K562 (cell line): ENCODE measurements at regions not wholly inside any gene's neighbourhood (a gene's known extent, or its start where the extent isn't known, plus 50 kb on each side); places are given as distances from the start of the nearest gene placed in this dataset.

Experiments used
- ATAC-seq: fragments of 200-7000 bp; cut with Tn5 transposase; 3 replicates; pipeline ENCODE4 v1.9.1; 2020; ENCODE audit warnings: moderate library complexity
- BruUV-seq: library from RNA; stranded (reverse); fragments of 400-500 nt; replicated peaks from 2 replicates; lab custom pipeline; 2021; lab: Mats Ljungman, UMichigan
- CTCF ChIA-PET: fragments of 300-600 bp; formaldehyde crosslinking; extraction: SDS; loops from one replicate; lab custom pipeline; 2021; ENCODE audit warnings: low intra/inter-chr PET ratio; lab: Yijun Ruan, JAX
- POLR2A ChIA-PET: fragments of 300-600, 350-650 bp; sonication (Branson Sonifier 250); formaldehyde crosslinking; extraction: SDS; loops from one replicate; lab custom pipeline; 2021; ENCODE audit warnings: antibody characterized with exemption, inconsistent platforms; lab: Yijun Ruan, JAX
- DNase-seq, 4 experiments: peaks; one replicate each; pipeline versions ENCODE4 v3.0.0 to v3.0.0-alpha.2; 2011 to 2018; ENCODE audit warnings: low spot score in 3 of 4, mixed read lengths in 3 of 4; ENCODE audit errors: extremely low read depth in 1 of 4
- FAIRE-seq: peaks from 2 replicates; lab custom pipeline; 2011; peaks lifted over from hg19 to GRCh38; lab: Jason Lieb, UNC
- H2AFZ ChIP-seq: 2 replicates; pipeline ENCODE4 v1.6.0; 2011; ENCODE audit warnings: low read depth, low read length, control low read depth, inconsistent platforms
- H3K27ac ChIP-seq: fragments of 200-600 bp; 3 replicates; pipeline ENCODE4 v1.8.0; 2011; ENCODE audit warnings: low read depth, mild to moderate bottlenecking, control low read depth, inconsistent platforms, low read length, moderate library complexity, mixed read lengths; ENCODE audit errors: extremely low read depth
- H3K27me3 ChIP-seq, 2 experiments: fragments of 300-600 bp in 1 of 2; 2 replicates in 1 of 2; 3 replicates in 1 of 2; pipeline versions ENCODE4 v1.6.0 to v1.8.0; 2011; ENCODE audit warnings: inconsistent platforms in 2 of 2, low read length in 2 of 2, mild to moderate bottlenecking in 1 of 2, mixed read lengths in 1 of 2, moderate library complexity in 1 of 2; ENCODE audit not compliant: control insufficient read depth in 2 of 2, insufficient read depth in 2 of 2
- H3K36me3 ChIP-seq: fragments of 300-600 bp; 3 replicates; pipeline ENCODE4 v1.8.0; 2011; ENCODE audit warnings: mild to moderate bottlenecking, low read length, inconsistent platforms; ENCODE audit not compliant: control insufficient read depth, insufficient read depth
- H3K4me1 ChIP-seq, 2 experiments: fragments of 200-600 bp in 1 of 2; replicated peaks in 1 of 2; 2 replicates in 1 of 2; 3 replicates in 1 of 2; pipeline versions ENCODE4 v1.5.1 to v1.8.0; 2011; ENCODE audit warnings: inconsistent platforms in 2 of 2, low read length in 2 of 2, mild to moderate bottlenecking in 1 of 2, mixed read lengths in 1 of 2, moderate library complexity in 1 of 2; ENCODE audit not compliant: control insufficient read depth in 2 of 2, insufficient read depth in 2 of 2
- H3K4me2 ChIP-seq: 2 replicates; pipeline ENCODE4 v1.6.1; 2011; ENCODE audit warnings: low read length, control low read depth, inconsistent platforms, mixed read lengths; ENCODE audit not compliant: insufficient read depth
- H3K4me3 ChIP-seq: fragments of 200-600 bp; sonication (generic), shearing (Covaris generic); 2 replicates; pipeline ENCODE4 v1.5.1; 2016; ENCODE audit warnings: control low read depth, inconsistent platforms
- H3K79me2 ChIP-seq: fragments of 200-600 bp; 3 replicates; pipeline ENCODE4 v1.8.0; 2011; ENCODE audit warnings: low read length, inconsistent platforms; ENCODE audit not compliant: control insufficient read depth, insufficient read depth
- H3K9ac ChIP-seq, 2 experiments: 2 replicates each; pipeline versions ENCODE4 v1.6.0 to v1.6.1; 2011; ENCODE audit warnings: low read depth in 2 of 2, low read length in 2 of 2, control low read depth in 1 of 2, inconsistent platforms in 1 of 2, mild to moderate bottlenecking in 1 of 2, mixed read lengths in 1 of 2; ENCODE audit not compliant: insufficient read depth in 1 of 2
- H3K9me1 ChIP-seq: one replicate; pipeline ENCODE4 v1.6.0; 2011; ENCODE audit warnings: inconsistent platforms, mild to moderate bottlenecking, low read length, moderate library complexity; ENCODE audit not compliant: control insufficient read depth, insufficient read depth
- H3K9me3 ChIP-seq: replicated peaks from 2 replicates; pipeline ENCODE4 v1.5.1; 2011; ENCODE audit warnings: low read depth, low read length, inconsistent platforms; ENCODE audit not compliant: control insufficient read depth, insufficient read depth
- H4K20me1 ChIP-seq: replicated peaks from 2 replicates; pipeline ENCODE4 v1.6.1; 2011; ENCODE audit warnings: low read length, inconsistent platforms, mixed read lengths; ENCODE audit not compliant: control insufficient read depth, insufficient read depth
- ASH1L ChIP-seq: fragments of 450-650 bp; IDR thresholded peaks from 2 replicates; pipeline ENCODE4 v1.6.1; 2018; ENCODE audit warnings: borderline replicate concordance, mild to moderate bottlenecking, low read depth; ENCODE audit not compliant: partially characterized antibody
- CEBPG ChIP-seq, 3 experiments: fragments of 200-800 bp in 1 of 3; sonication (Bioruptor generic) in 1 of 3; sonication (generic) in 1 of 3; formaldehyde crosslinking in 1 of 3; IDR thresholded peaks in 2 of 3; conservative IDR thresholded peaks in 1 of 3; 2 replicates each; pipeline versions ENCODE4 v1.6.1 to v1.8.0; 2016 to 2022; ENCODE audit warnings: missing compliant biosample characterization in 2 of 3, missing genetic modification characterization in 2 of 3, mild to moderate bottlenecking in 1 of 3, missing genetic modification reagents in 1 of 3
- ELK1 ChIP-seq: sonication (generic); formaldehyde crosslinking; IDR thresholded peaks from 2 replicates; pipeline ENCODE4 v1.8.1; 2022; ENCODE audit warnings: missing genetic modification reagents
- FOS ChIP-seq: IDR thresholded peaks from 3 replicates; pipeline ENCODE4 v1.6.1; 2011; ENCODE audit not compliant: insufficient read length; ENCODE audit errors: extremely low read depth
- HMGXB4 ChIP-seq: sonication (generic); formaldehyde crosslinking; IDR thresholded peaks from 2 replicates; pipeline ENCODE4 v1.8.1; 2023; ENCODE audit warnings: mild to moderate bottlenecking, missing genetic modification reagents
- PPARD ChIP-seq: fragments of 250-450 bp; sonication (Bioruptor Pico); IDR thresholded peaks from 2 replicates; pipeline ENCODE4 v1.8.0; 2022; ENCODE audit warnings: inconsistent platforms, mild to moderate bottlenecking, moderate library complexity
- PYGO2 ChIP-seq: fragments of 450-650 bp; IDR thresholded peaks from 2 replicates; pipeline ENCODE4 v1.6.1; 2016; ENCODE audit warnings: mild to moderate bottlenecking, missing genetic modification characterization, moderate library complexity, missing compliant biosample characterization
- SIRT6 ChIP-seq: IDR thresholded peaks from one replicate; pipeline ENCODE4 v1.6.1; 2012; ENCODE audit warnings: low read depth, mild to moderate bottlenecking, control low read depth, inconsistent platforms, low read length, moderate library complexity
- TAF1 ChIP-seq: IDR thresholded peaks from 2 replicates; pipeline ENCODE4 v1.6.1; 2011; ENCODE audit warnings: mild to moderate bottlenecking, low read length, moderate library complexity; ENCODE audit not compliant: insufficient read depth, control insufficient read depth, severe bottlenecking; ENCODE audit errors: extremely low read depth
- ZNF133 ChIP-seq: fragments of 250-450 bp; sonication (Bioruptor Pico); IDR thresholded peaks from 2 replicates; pipeline ENCODE4 v1.4.0; 2020; ENCODE audit warnings: mild to moderate bottlenecking
- ZNF354B ChIP-seq: fragments of 250-450 bp; sonication (Bioruptor Pico); IDR thresholded peaks from 2 replicates; pipeline ENCODE4 v1.4.0; 2020
- ZNF668 ChIP-seq: fragments of 250-450 bp; sonication (Bioruptor Pico); IDR thresholded peaks from 2 replicates; pipeline ENCODE4 v1.8.0; 2022; ENCODE audit warnings: mild to moderate bottlenecking, inconsistent platforms
- WGBS: fragments of 100-300 bp; shearing (Covaris generic); methylation state at CpG from one replicate; pipeline ENCODE4 v1.1.6; 2016; ENCODE audit warnings: low coverage, mixed read lengths; ENCODE audit not compliant: insufficient coverage; ENCODE audit errors: missing lambda C conversion rate; 5-methylcytosine and 5-hydroxymethylcytosine counted together
- in situ Hi-C: fragments of 300-500 bp; cut with MboI; formaldehyde crosslinking; loops from 4 replicates; pipeline ENCODE4 v1.15.0; 2018; ENCODE audit warnings: inconsistent platforms, mixed read lengths
- intact Hi-C: fragments of 100-400 bp; cut with micrococcal nuclease; formaldehyde crosslinking; loops from 2 replicates; pipeline ENCODE4 v1.14.2; 2022

- no TSS peak for BruUV-seq
- Histone ChIP-seq H3K4me2 (no peak overlapping the region), H3K27ac (no peak overlapping the region), H3K4me1 (no peaks in the 10 kb centered on the region)
- POLR2A ChIA-PET, result no interaction called here
- CTCF ChIA-PET, result no interaction called here
- 0% methylated on average over 5 of the region's 5 CpGs for WGBS
- in situ Hi-C loops, result no loop called here
- TF ChIP-seq CEBPG (CRISPR knock-in tag; IDR thresholded peaks at IDR 0.05), result no peak
- no peak for TF ChIP-seq CEBPG (tag; conservative IDR thresholded peaks at IDR 0.05 in 1 of 2, IDR thresholded peaks at IDR 0.05 in 1 of 2)
- TF ChIP-seq ZNF668 (CRISPR knock-in tag), result no peak
- TF ChIP-seq ELK1 (CRISPR knock-in tag), result no peak
- no peak for TF ChIP-seq PYGO2 (tag)
- TF ChIP-seq ZNF133, result no peak
- no peak for TF ChIP-seq FOS
- no peak for TF ChIP-seq HMGXB4 (CRISPR knock-in tag)
- no peak for TF ChIP-seq TAF1
- TF ChIP-seq ASH1L, result no peak
- no peak for TF ChIP-seq SIRT6
- TF ChIP-seq ZNF354B (CRISPR knock-in tag), result no peak
- TF ChIP-seq PPARD (CRISPR knock-in tag), result no peak
- TF ChIP-seq, all 486 proteins: peak for 0
- H3K9me3 ChIP-seq, result no peaks in the 10 kb centered on the region
- FAIRE-seq (no peak), DNase-seq (no peak), ATAC-seq (no peak)
- intact Hi-C loops, result no loop called here
- H3K36me3 ChIP-seq, result no peaks in the 10 kb centered on the region
- H3K79me2 ChIP-seq, result no peaks in the 10 kb centered on the region
- no peaks in the 10 kb centered on the region for H4K20me1 ChIP-seq
- H3K27me3 ChIP-seq, result no peaks in the 10 kb centered on the region
- no peak overlapping the region for H3K9ac ChIP-seq
- H2AFZ ChIP-seq, result no peak overlapping the region
- H3K9me1 ChIP-seq, result no peaks in the 10 kb centered on the region
- H3K4me3 ChIP-seq, result no peak overlapping the region
Observed at GRCh38 chr14:26655128-26655527, 57.3 kb upstream of the NOVA1 start.
